SHP77 (cell line): ENCODE measurements at regions not wholly inside any gene's neighbourhood (a gene's known extent, or its start where the extent isn't known, plus 50 kb on each side); places are given as distances from the start of the nearest gene placed in this dataset.
"Not testable (repeated sequence)": the region's sequence is repeated elsewhere in the genome, so short reads cannot be mapped to it uniquely, and the experiment has no call there.

Experiments
- DNase-seq, 2 experiments: peaks; one replicate each; lab custom pipeline; 2025; lab: John Stamatoyannopoulos, UW

- DNase-seq = no peak
Measured at GRCh38 chr6:62889240-62889639, 322.0 kb upstream of the FKBP1C start.

GRCh38 chr6:62891065-62891647 lies 320.1 kb upstream of the FKBP1C start:
- peak; percentile 4 to 14 for DNase-seq

- no peak for DNase-seq
Measured at GRCh38 chr6:62894114-62894513, 317.2 kb upstream of the FKBP1C start.

- no peak for DNase-seq
Measured at GRCh38 chr6:62903266-62903665, 308.0 kb upstream of the FKBP1C start.

- no peak for DNase-seq
Measured at GRCh38 chr6:62904687-62905086, 306.6 kb upstream of the FKBP1C start.

- DNase-seq = no peak
Measured at GRCh38 chr6:62914530-62914929, 296.7 kb upstream of the FKBP1C start.

GRCh38 chr6:62923728-62924127 lies 287.5 kb upstream of the FKBP1C start:
- no peak for DNase-seq

GRCh38 chr6:62940848-62941247 lies 270.4 kb upstream of the FKBP1C start:
- DNase-seq = no peak

- no peak for DNase-seq
Measured at GRCh38 chr6:62942000-62942399, 269.3 kb upstream of the FKBP1C start.

- no peak for DNase-seq
Measured at GRCh38 chr6:62968834-62969233, 242.4 kb upstream of the FKBP1C start.

GRCh38 chr6:62971976-62972658 lies 239.2 kb upstream of the FKBP1C start:
- no peak for DNase-seq

- no peak for DNase-seq
Measured at GRCh38 chr6:62974452-62974851, 236.8 kb upstream of the FKBP1C start.

GRCh38 chr6:62976566-62976965 lies 234.7 kb upstream of the FKBP1C start:
- DNase-seq = no peak

- DNase-seq = no peak
Measured at GRCh38 chr6:62978920-62979319, 232.3 kb upstream of the FKBP1C start.

GRCh38 chr6:62980093-62980492 lies 231.2 kb upstream of the FKBP1C start:
- DNase-seq = no peak

- no peak for DNase-seq
Measured at GRCh38 chr6:62980724-62981123, 230.5 kb upstream of the FKBP1C start.

GRCh38 chr6:62982951-62983350 lies 228.3 kb upstream of the FKBP1C start:
- DNase-seq = no peak

GRCh38 chr6:62991696-62992095 lies 219.6 kb upstream of the FKBP1C start:
- not testable (repeated sequence) for DNase-seq

- DNase-seq = no peak
Measured at GRCh38 chr6:62993951-62994350, 217.3 kb upstream of the FKBP1C start.

- no peak for DNase-seq
Measured at GRCh38 chr6:62998022-62998421, 213.2 kb upstream of the FKBP1C start.

GRCh38 chr6:62999242-62999641 lies 212.0 kb upstream of the FKBP1C start:
- DNase-seq = not testable (repeated sequence)

GRCh38 chr6:62999796-63000195 lies 211.5 kb upstream of the FKBP1C start:
- DNase-seq = no peak

GRCh38 chr6:63006018-63006417 lies 205.3 kb upstream of the FKBP1C start:
- DNase-seq = not testable (repeated sequence)

GRCh38 chr6:63010962-63011361 lies 200.3 kb upstream of the FKBP1C start:
- DNase-seq = not testable (repeated sequence)
